ENCODE measurements at regions not wholly inside any gene's neighbourhood (a gene's known extent, or its start where the extent isn't known, plus 50 kb on each side); places are given as distances from the start of the nearest gene placed in this dataset.
A peak's percentile ranks its signal among the peaks of the same experiment; 100 is the strongest.
"Not testable (repeated sequence)": the region's sequence is repeated elsewhere in the genome, so short reads cannot be mapped to it uniquely, and the experiment has no call there.

DNA sequence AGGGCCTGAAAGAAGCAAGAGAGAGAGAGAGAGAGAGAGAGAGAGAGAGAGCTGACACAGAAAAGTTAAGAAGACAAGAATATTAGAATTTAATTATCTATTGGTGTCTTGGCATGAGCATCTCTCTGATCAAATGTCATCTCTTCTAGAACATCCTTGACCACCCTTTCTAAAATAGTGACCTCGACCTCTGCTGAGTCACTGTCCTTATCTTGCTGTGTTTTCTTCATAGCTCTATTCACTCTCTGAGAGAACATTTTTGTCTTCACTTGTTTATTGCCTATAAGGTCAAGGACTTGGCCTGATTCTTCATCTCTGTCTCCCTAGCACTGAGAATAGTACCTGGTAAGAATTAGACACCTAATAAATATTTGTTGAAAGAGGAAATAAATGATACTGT, 383.8 kb upstream of the RPS23 start:
- no peak for DNase-seq (ENCODE audit: low read depth in 2 of 3, low spot score in 2 of 3)

DNA sequence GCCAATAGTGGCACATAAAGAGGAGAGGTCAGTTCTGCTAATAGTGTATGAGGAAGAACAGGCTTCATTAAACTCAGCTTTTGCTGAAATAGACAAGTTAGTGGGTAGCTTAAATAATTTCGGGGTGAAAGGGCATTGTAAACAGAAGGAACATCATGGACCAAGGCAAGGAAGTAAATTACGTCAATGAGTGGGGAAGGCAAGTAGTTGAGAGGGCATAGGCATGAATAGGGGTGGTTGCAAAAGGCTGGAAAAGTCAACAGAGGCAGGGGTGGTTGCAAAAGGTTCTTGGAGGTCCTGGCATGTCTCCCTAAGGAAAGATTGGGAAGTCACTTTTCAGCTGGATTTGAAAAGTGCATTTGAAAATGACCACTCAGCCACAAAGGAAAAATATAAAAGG, 383.3 kb upstream of the RPS23 start:
- DNase-seq (ENCODE audit: low read depth in 2 of 3, low spot score in 2 of 3) = no peak

GRCh38 chr5:82659115-82659514, 381.0 kb upstream of the RPS23 start:
- no peak for DNase-seq (ENCODE audit: low read depth in 2 of 3, low spot score in 2 of 3)

- no peak for DNase-seq (ENCODE audit: low read depth in 2 of 3, low spot score in 2 of 3)
These were observed 379.0 kb upstream of the RPS23 start for GRCh38 chr5:82657033-82657699.

GRCh38 chr5:82656341-82656761, 378.2 kb upstream of the RPS23 start:
- DNase-seq (ENCODE audit: low read depth in 2 of 3, low spot score in 2 of 3) = peak in 1 of 3 donors; percentile 32

GRCh38 chr5:82655078-82655477, 376.9 kb upstream of the RPS23 start:
- DNase-seq (ENCODE audit: low read depth in 2 of 3, low spot score in 2 of 3) = no peak

- DNase-seq (ENCODE audit: low read depth in 2 of 3, low spot score in 2 of 3) = no peak
These were observed 371.8 kb upstream of the RPS23 start for GRCh38 chr5:82649943-82650342.

- DNase-seq (ENCODE audit: low read depth in 2 of 3, low spot score in 2 of 3) = no peak
These were observed 366.6 kb upstream of the RPS23 start for GRCh38 chr5:82644766-82645165.

- DNase-seq (ENCODE audit: low read depth in 2 of 3, low spot score in 2 of 3) = no peak
These were observed 366.1 kb upstream of the RPS23 start for GRCh38 chr5:82644229-82644628.

GRCh38 chr5:82642313-82642712, 364.2 kb upstream of the RPS23 start:
- DNase-seq (ENCODE audit: low read depth in 2 of 3, low spot score in 2 of 3) = no peak

- peak in 2 of 3 donors; percentile 69 to 90 for DNase-seq (ENCODE audit: low read depth in 2 of 3, low spot score in 2 of 3)
These were observed 363.3 kb upstream of the RPS23 start for GRCh38 chr5:82641331-82642003.

DNA sequence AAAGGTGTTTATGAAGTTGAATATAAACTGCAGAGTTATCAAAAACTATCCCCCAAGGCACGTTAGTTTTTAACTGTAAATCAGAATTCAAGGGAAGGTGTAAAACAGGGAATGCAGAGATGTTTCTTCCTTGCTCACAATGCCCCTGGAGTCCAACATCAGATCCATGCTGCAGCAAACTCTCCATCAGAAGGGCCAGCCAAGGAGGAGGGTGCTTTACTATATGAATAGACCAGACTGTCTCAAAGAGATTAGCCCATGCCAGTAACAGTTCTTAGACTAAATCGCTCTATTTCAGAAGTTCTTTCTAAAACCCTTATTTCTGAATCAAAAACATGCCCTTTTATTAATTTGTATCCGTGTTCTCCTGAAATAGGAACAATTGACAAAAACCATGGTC, 362.8 kb upstream of the RPS23 start:
- no peak for DNase-seq (ENCODE audit: low read depth in 2 of 3, low spot score in 2 of 3)

GRCh38 chr5:82639393-82640144, 361.4 kb upstream of the RPS23 start:
- no peak for DNase-seq (ENCODE audit: low read depth in 2 of 3, low spot score in 2 of 3)

GRCh38 chr5:82636591-82636990, 358.4 kb upstream of the RPS23 start:
- no peak for DNase-seq (ENCODE audit: low read depth in 2 of 3, low spot score in 2 of 3)

- DNase-seq (ENCODE audit: low read depth in 2 of 3, low spot score in 2 of 3) = no peak
These were observed 357.6 kb upstream of the RPS23 start for GRCh38 chr5:82635561-82636288.

- DNase-seq (ENCODE audit: low read depth in 2 of 3, low spot score in 2 of 3) = no peak
These were observed 350.3 kb upstream of the RPS23 start for GRCh38 chr5:82628364-82628910.

- DNase-seq (ENCODE audit: low read depth in 2 of 3, low spot score in 2 of 3) = not testable (repeated sequence)
These were observed 348.9 kb upstream of the RPS23 start for GRCh38 chr5:82626905-82627591.

- not testable (repeated sequence) for DNase-seq (ENCODE audit: low read depth in 2 of 3, low spot score in 2 of 3)
These were observed 347.9 kb upstream of the RPS23 start for GRCh38 chr5:82626012-82626411.

DNA sequence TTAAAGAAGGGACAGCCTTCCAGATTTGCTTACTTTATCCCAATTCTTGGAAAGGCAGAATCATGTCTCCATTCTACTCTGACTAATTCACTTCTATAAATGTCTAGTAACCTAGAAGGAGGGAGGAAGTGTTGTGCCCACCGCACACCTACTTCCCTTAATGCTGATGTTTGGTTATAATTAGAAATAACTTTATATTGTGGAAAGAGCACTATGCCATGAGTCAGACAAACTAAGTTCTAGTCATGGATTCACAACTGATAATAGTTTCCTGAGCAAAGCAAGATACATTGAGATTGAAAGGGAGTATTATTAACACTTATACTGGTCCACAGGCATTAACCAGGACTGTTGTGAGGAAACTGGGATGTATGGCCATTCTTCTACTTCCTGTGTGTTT, 345.9 kb upstream of the RPS23 start:
- no peak for DNase-seq (ENCODE audit: low read depth in 2 of 3, low spot score in 2 of 3)
